Naive thymus-derived CD4-positive, alpha-beta T cell (primary cell): ENCODE measurements at regions not wholly inside any gene's neighbourhood (a gene's known extent, or its start where the extent isn't known, plus 50 kb on each side); places are given as distances from the start of the nearest gene placed in this dataset.

ENCODE experiments used
- ATAC-seq: fragments of 150-1000 bp; cut with Tn5 transposase; 2 replicates; pipeline ENCODE4 v1.10.0; 2021; ENCODE audit warnings: mild to moderate bottlenecking, moderate library complexity
- CTCF ChIA-PET: fragments of 350-600 bp; sonication (Branson Sonifier 250); formaldehyde crosslinking; loops from one replicate; lab custom pipeline; 2021; ENCODE audit warnings: antibody characterized with exemption; lab: Charles Lee
- POLR2A ChIA-PET: fragments of 350-600 bp; sonication (Branson Sonifier 250); formaldehyde crosslinking; loops from one replicate; lab custom pipeline; 2021; ENCODE audit warnings: antibody characterized with exemption, inconsistent platforms; lab: Charles Lee
- DNase-seq, 9 donors: peaks; one replicate each; pipeline versions ENCODE4 v3.0.0 to v3.0.0-alpha.2; 2020 to 2022; ENCODE audit warnings: mixed read lengths in 1 of 9
- H3K27ac ChIP-seq: one replicate; pipeline ENCODE4 v1.7.0; 2013; ENCODE audit warnings: mild to moderate bottlenecking, low read depth, low read length, moderate library complexity
- H3K27me3 ChIP-seq, 2 donors: one replicate each; pipeline ENCODE4 v1.7.0; 2013; ENCODE audit warnings: low read length in 2 of 2, mild to moderate bottlenecking in 2 of 2, moderate library complexity in 2 of 2; ENCODE audit not compliant: control insufficient read depth in 2 of 2, insufficient read depth in 2 of 2
- H3K36me3 ChIP-seq, 3 experiments: 1 replicate in 2 of 3; 2 replicates in 1 of 3; pipeline ENCODE4 v1.7.0; 2013; ENCODE audit warnings: low read length in 3 of 3, mild to moderate bottlenecking in 3 of 3, moderate library complexity in 1 of 3; ENCODE audit not compliant: insufficient read depth in 3 of 3, control insufficient read depth in 2 of 3
- H3K4me1 ChIP-seq, 2 donors: one replicate each; pipeline ENCODE4 v1.7.0; 2013; ENCODE audit warnings: low read length in 2 of 2, mild to moderate bottlenecking in 2 of 2, moderate library complexity in 1 of 2; ENCODE audit not compliant: control insufficient read depth in 2 of 2, insufficient read depth in 2 of 2
- H3K4me3 ChIP-seq: 2 replicates; pipeline ENCODE4 v1.7.0; 2013; ENCODE audit warnings: mild to moderate bottlenecking, low read length
- H3K9me3 ChIP-seq, 3 experiments: 1 replicate in 2 of 3; 2 replicates in 1 of 3; pipeline ENCODE4 v1.7.0; 2013; ENCODE audit warnings: low read length in 3 of 3; ENCODE audit not compliant: control insufficient read depth in 2 of 3
- H3K27ac Mint-ChIP-seq, 9 donors: one replicate each; pipeline ENCODE4 v1.8.0; 2020 to 2022; ENCODE audit warnings: mixed read lengths in 9 of 9, mild to moderate bottlenecking in 8 of 9, moderate library complexity in 5 of 9, inconsistent platforms in 2 of 9
- H3K27me3 Mint-ChIP-seq, 5 donors: one replicate each; pipeline ENCODE4 v1.8.0; 2021 to 2022; ENCODE audit warnings: mixed read lengths in 5 of 5, mild to moderate bottlenecking in 1 of 5
- H3K36me3 Mint-ChIP-seq, 5 donors: one replicate each; pipeline ENCODE4 v1.8.0; 2020 to 2022; ENCODE audit warnings: mixed read lengths in 5 of 5, mild to moderate bottlenecking in 3 of 5, inconsistent platforms in 1 of 5
- H3K4me1 Mint-ChIP-seq, 7 donors: one replicate each; pipeline ENCODE4 v1.8.0; 2020 to 2022; ENCODE audit warnings: mixed read lengths in 7 of 7, mild to moderate bottlenecking in 3 of 7, inconsistent platforms in 1 of 7
- H3K4me3 Mint-ChIP-seq, 10 donors: one replicate each; pipeline ENCODE4 v1.8.0; 2020 to 2022; ENCODE audit warnings: mild to moderate bottlenecking in 10 of 10, mixed read lengths in 10 of 10, moderate library complexity in 6 of 10, inconsistent platforms in 2 of 10
- H3K9me3 Mint-ChIP-seq, 11 donors: one replicate each; pipeline ENCODE4 v1.8.0; 2020 to 2022; ENCODE audit warnings: mixed read lengths in 11 of 11, mild to moderate bottlenecking in 4 of 11, inconsistent platforms in 1 of 11, moderate library complexity in 1 of 11
- intact Hi-C, 2 donors: fragments of 100-400 bp; cut with micrococcal nuclease; formaldehyde crosslinking; loops; one replicate each; pipeline ENCODE4 v1.15.1; 2023

- ATAC-seq: no peak
- intact Hi-C loops: no loop called here
- no peak overlapping the region for H3K4me3 Mint-ChIP-seq
- Histone ChIP-seq H3K36me3 (no peaks in the 10 kb centered on the region), H3K4me3 (no peak overlapping the region), H3K4me1 (no peaks in the 10 kb centered on the region), H3K27ac (no peak overlapping the region), H3K27me3 (no peaks in the 10 kb centered on the region), H3K9me3 (no peaks in the 10 kb centered on the region)
- ChIA-PET CTCF (no interaction called here), POLR2A (no interaction called here)
- no peak for DNase-seq
- H3K9me3 Mint-ChIP-seq: no peaks in the 10 kb centered on the region
- H3K27me3 Mint-ChIP-seq: no peaks in the 10 kb centered on the region
- no peak overlapping the region for H3K27ac Mint-ChIP-seq
- H3K4me1 Mint-ChIP-seq: no peaks in the 10 kb centered on the region
- H3K36me3 Mint-ChIP-seq: no peaks in the 10 kb centered on the region
Observed at GRCh38 chr14:22189881-22190280, 399.1 kb downstream of the DAD1 start.

- no peaks in the 10 kb centered on the region for H3K4me1 Mint-ChIP-seq
- H3K27me3 ChIP-seq: no peaks in the 10 kb centered on the region
- H3K27ac ChIP-seq: no peak overlapping the region
- intact Hi-C loops: no loop called here
- CTCF ChIA-PET: no interaction called here
- no peak overlapping the region for H3K27ac Mint-ChIP-seq
- no peak overlapping the region for H3K4me3 ChIP-seq
- no peaks in the 10 kb centered on the region for H3K9me3 ChIP-seq
- no peaks in the 10 kb centered on the region for H3K36me3 ChIP-seq
- H3K9me3 Mint-ChIP-seq: no peaks in the 10 kb centered on the region
- DNase-seq (no peak), ATAC-seq (no peak)
- H3K4me1 ChIP-seq: no peaks in the 10 kb centered on the region
- H3K27me3 Mint-ChIP-seq: no peaks in the 10 kb centered on the region
- H3K4me3 Mint-ChIP-seq: no peak overlapping the region
- POLR2A ChIA-PET: no interaction called here
- no peaks in the 10 kb centered on the region for H3K36me3 Mint-ChIP-seq
Observed at GRCh38 chr14:22188318-22188717, 400.7 kb downstream of the DAD1 start.

DNA sequence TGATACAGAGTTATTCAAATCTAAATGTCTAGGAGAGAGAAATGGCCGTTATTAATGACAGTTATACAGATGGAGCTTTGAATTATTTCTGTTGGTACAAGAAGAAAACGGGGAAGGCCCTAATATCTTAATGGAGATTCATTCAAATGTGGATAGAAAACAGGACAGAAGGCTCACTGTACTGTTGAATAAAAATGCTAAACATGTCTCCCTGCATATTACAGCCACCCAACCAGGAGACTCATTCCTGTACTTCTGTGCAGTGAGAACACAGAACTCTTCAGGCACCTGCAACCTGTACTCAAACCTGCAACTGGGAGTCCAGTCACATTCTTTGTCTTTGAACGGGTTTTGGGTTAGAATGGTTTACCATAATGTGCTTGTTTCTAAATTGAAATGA lies 403.2 kb downstream of the DAD1 start:
- no peaks in the 10 kb centered on the region for H3K4me1 Mint-ChIP-seq
- Histone ChIP-seq H3K27me3 (no peaks in the 10 kb centered on the region), H3K4me3 (no peak overlapping the region), H3K36me3 (no peaks in the 10 kb centered on the region), H3K4me1 (no peaks in the 10 kb centered on the region), H3K27ac (no peak overlapping the region), H3K9me3 (no peaks in the 10 kb centered on the region)
- H3K27ac Mint-ChIP-seq: no peak overlapping the region
- CTCF ChIA-PET: no interaction called here
- POLR2A ChIA-PET: interaction anchor here (0.6 kb wide), 1 partner anchor 325 kb away, joined by 4 read pairs; no protein-coding TSS in a partner anchor
- H3K9me3 Mint-ChIP-seq: no peaks in the 10 kb centered on the region
- intact Hi-C loops: no loop called here
- no peaks in the 10 kb centered on the region for H3K27me3 Mint-ChIP-seq
- no peak for DNase-seq
- no peak overlapping the region for H3K4me3 Mint-ChIP-seq
- H3K36me3 Mint-ChIP-seq: no peaks in the 10 kb centered on the region
- no peak for ATAC-seq

- no peak for DNase-seq
- POLR2A ChIA-PET: interaction anchor here (0.6 kb wide), 1 partner anchor 325 kb away, joined by 4 read pairs; no protein-coding TSS in a partner anchor
- no peak overlapping the region for H3K27ac ChIP-seq
Observed at GRCh38 chr14:22185191-22185590, 403.8 kb downstream of the DAD1 start.

GRCh38 chr14:22184830-22185168 lies 404.2 kb downstream of the DAD1 start:
- no peak overlapping the region for H3K27ac Mint-ChIP-seq
- POLR2A ChIA-PET: no interaction called here

More at GRCh38 chr14:22185191-22185590, 403.8 kb downstream of the DAD1 start:
- H3K27me3 Mint-ChIP-seq: no peaks in the 10 kb centered on the region
- H3K4me1 Mint-ChIP-seq: no peaks in the 10 kb centered on the region
- H3K4me1 ChIP-seq: no peaks in the 10 kb centered on the region
- H3K36me3 ChIP-seq: no peaks in the 10 kb centered on the region
- H3K27me3 ChIP-seq: no peaks in the 10 kb centered on the region
- CTCF ChIA-PET: no interaction called here
- H3K9me3 Mint-ChIP-seq: no peaks in the 10 kb centered on the region
- no peak for ATAC-seq
- H3K36me3 Mint-ChIP-seq: no peaks in the 10 kb centered on the region
- no peaks in the 10 kb centered on the region for H3K9me3 ChIP-seq
- H3K27ac Mint-ChIP-seq: no peak overlapping the region
- no peak overlapping the region for H3K4me3 ChIP-seq
- no peak overlapping the region for H3K4me3 Mint-ChIP-seq
- intact Hi-C loops: no loop called here

DNA sequence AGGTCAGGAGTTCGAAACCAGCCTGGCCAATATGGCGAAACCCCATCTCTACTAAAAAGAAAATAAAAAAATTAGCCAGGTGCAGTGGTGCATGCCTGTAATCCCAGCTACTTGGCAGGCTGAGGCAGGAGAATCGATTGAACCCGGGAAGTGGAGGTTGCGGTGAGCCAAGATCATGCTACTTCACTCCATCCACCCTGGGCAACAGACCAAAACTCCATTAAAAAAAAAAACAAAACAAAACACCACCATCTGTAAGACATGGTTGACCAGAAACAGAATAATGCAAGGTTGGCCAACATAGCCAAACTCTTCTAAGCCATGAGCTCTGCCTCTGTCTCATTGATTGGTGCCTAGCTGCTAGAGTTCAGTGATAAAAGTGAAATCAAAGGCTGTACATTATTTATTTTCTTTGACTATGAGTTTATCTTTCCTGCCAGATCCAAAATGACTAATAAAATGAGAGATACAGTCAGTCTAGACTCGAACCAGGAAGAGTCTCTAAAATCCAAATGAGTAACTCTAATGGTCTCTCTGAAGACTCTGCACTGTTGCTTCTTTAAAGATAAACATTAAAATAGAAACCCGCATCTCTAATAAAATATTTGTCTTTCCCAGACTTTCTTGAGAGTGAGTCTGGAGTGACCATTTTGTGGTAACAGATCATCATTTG lies 404.7 kb downstream of the DAD1 start:
- intact Hi-C loops: no loop called here
- Mint-ChIP-seq H3K27ac (no peak overlapping the region), H3K9me3 (peaks cover 0 to 2% (median 0%) of the 10 kb centered on the region in 11 donors), H3K36me3 (no peaks in the 10 kb centered on the region), H3K4me1 (peaks cover 0 to 5% (median 0%) of the 10 kb centered on the region in 7 donors), H3K27me3 (peaks cover 0 to 4% (median 0%) of the 10 kb centered on the region in 5 donors), H3K4me3 (no peak overlapping the region)
- H3K27me3 ChIP-seq: no peaks in the 10 kb centered on the region
- DNase-seq: no peak
- ATAC-seq: no peak
- H3K4me1 ChIP-seq: no peaks in the 10 kb centered on the region
- H3K9me3 ChIP-seq: no peaks in the 10 kb centered on the region
- no peaks in the 10 kb centered on the region for H3K36me3 ChIP-seq
- CTCF ChIA-PET: no interaction called here
- H3K27ac ChIP-seq: no peak overlapping the region
- no peak overlapping the region for H3K4me3 ChIP-seq
- POLR2A ChIA-PET: interaction anchor here (0.6 kb wide), 1 partner anchor 350 kb away, joined by 4 read pairs; no protein-coding TSS in a partner anchor

More at GRCh38 chr14:22184830-22185168, 404.2 kb downstream of the DAD1 start:
- Mint-ChIP-seq H3K4me1 (peaks cover 0 to 3% (median 0%) of the 10 kb centered on the region in 7 donors), H3K36me3 (no peaks in the 10 kb centered on the region), H3K9me3 (peaks cover 0 to under 1% (median 0%) of the 10 kb centered on the region in 11 donors), H3K27me3 (peaks cover 0 to 1% (median 0%) of the 10 kb centered on the region in 5 donors), H3K4me3 (no peak overlapping the region)
- intact Hi-C loops: no loop called here
- no peaks in the 10 kb centered on the region for H3K4me1 ChIP-seq
- no peak overlapping the region for H3K4me3 ChIP-seq
- H3K9me3 ChIP-seq: no peaks in the 10 kb centered on the region
- ATAC-seq (no peak), DNase-seq (no peak)
- no peaks in the 10 kb centered on the region for H3K36me3 ChIP-seq
- CTCF ChIA-PET: no interaction called here
- H3K27ac ChIP-seq: no peak overlapping the region
- no peaks in the 10 kb centered on the region for H3K27me3 ChIP-seq

DNA sequence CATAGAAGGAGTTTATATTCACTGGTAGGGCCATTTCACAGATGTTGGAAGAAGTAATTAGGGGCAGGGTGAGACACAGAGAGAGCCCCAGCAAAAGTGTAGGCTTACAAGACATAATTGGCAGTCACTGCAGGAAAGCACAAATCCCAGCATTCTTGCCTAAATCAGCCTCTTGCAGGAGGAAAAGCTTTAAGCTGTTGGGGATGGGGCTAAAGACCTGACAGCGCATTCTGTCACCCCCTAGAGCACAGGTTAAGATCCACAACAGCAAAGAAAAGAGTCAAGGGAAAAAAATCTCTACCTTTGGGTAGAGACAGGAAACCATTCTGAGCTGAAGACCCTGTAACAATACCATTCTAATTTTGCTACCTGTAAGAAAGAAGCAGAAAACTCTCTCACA lies 409.0 kb downstream of the DAD1 start:
- no peaks in the 10 kb centered on the region for H3K36me3 Mint-ChIP-seq
- peaks cover 0 to 2% (median 0%) of the 10 kb centered on the region in 11 donors for H3K9me3 Mint-ChIP-seq
- H3K27ac ChIP-seq: no peak overlapping the region
- H3K4me1 ChIP-seq: peaks cover 0 to 5% of the 10 kb centered on the region in 2 donors
- DNase-seq (no peak), ATAC-seq (no peak)
- peaks cover 0 to 4% (median 0%) of the 10 kb centered on the region in 5 donors for H3K27me3 Mint-ChIP-seq
- intact Hi-C loops: no loop called here
- POLR2A ChIA-PET: no interaction called here
- H3K27me3 ChIP-seq: no peaks in the 10 kb centered on the region
- no peaks in the 10 kb centered on the region for H3K36me3 ChIP-seq
- H3K4me3 ChIP-seq: no peak overlapping the region
- no peaks in the 10 kb centered on the region for H3K9me3 ChIP-seq
- no peak overlapping the region for H3K27ac Mint-ChIP-seq
- no peak overlapping the region for H3K4me3 Mint-ChIP-seq
- peaks cover 0 to 28% (median 15%) of the 10 kb centered on the region in 7 donors for H3K4me1 Mint-ChIP-seq
- CTCF ChIA-PET: no interaction called here
